ENCODE measurements at regions not wholly inside any gene's neighbourhood (a gene's known extent, or its start where the extent isn't known, plus 50 kb on each side); places are given as distances from the start of the nearest gene placed in this dataset.

- Histone ChIP-seq H3K9me3 (no peaks in the 10 kb centered on the region), H3K4me3 (no peak overlapping the region), H3K27me3 (no peaks in the 10 kb centered on the region), H3K4me1 (no peaks in the 10 kb centered on the region), H3K27ac (no peak overlapping the region), H3K36me3 (no peaks in the 10 kb centered on the region)
- ATAC-seq (no peak), DNase-seq (no peak)
- WGBS, 4 donors: 43 to 63% (median 51%) methylated on average over 1 of the region's 1 CpG
- no peak for TF ChIP-seq POLR2A (IDR thresholded peaks at IDR 0.05)
- TF ChIP-seq, protein P1, sequence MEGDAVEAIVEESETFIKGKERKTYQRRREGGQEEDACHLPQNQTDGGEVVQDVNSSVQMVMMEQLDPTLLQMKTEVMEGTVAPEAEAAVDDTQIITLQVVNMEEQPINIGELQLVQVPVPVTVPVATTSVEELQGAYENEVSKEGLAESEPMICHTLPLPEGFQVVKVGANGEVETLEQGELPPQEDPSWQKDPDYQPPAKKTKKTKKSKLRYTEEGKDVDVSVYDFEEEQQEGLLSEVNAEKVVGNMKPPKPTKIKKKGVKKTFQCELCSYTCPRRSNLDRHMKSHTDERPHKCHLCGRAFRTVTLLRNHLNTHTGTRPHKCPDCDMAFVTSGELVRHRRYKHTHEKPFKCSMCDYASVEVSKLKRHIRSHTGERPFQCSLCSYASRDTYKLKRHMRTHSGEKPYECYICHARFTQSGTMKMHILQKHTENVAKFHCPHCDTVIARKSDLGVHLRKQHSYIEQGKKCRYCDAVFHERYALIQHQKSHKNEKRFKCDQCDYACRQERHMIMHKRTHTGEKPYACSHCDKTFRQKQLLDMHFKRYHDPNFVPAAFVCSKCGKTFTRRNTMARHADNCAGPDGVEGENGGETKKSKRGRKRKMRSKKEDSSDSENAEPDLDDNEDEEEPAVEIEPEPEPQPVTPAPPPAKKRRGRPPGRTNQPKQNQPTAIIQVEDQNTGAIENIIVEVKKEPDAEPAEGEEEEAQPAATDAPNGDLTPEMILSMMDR (IDR thresholded peaks at IDR 0.05): no peak
- intact Hi-C loops (cut with DNase I): no loop called here
These were observed 125.9 kb upstream of the KLHL4 start for GRCh38 chrX:87391742-87392141.

DNA sequence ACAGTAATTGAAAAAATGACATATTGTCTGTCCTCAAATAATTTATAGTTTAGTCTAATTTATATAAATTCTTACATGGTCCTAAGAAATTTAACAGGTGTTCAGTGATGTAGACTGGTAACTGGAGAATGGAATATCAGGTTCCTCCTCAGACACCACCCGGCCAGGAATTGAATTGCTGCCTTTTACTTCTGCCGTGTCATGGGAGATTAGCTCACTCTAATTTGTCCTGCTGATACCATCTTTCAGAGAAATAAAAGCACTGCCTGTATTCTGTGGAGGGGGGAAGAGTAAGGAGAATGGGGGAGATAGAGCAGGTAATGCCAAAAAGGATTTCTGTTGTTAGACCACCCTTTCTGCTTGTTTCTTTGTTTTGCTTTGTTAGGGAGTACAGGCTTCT lies 125.2 kb upstream of the KLHL4 start:
- no peaks in the 10 kb centered on the region for H3K9me3 ChIP-seq
- 38 to 51% (median 43%) methylated on average over 2 of the region's 2 CpGs for WGBS, 4 donors
- H3K27me3 ChIP-seq: no peaks in the 10 kb centered on the region
- no peaks in the 10 kb centered on the region for H3K36me3 ChIP-seq
- intact Hi-C loops (cut with DNase I): no loop called here
- TF ChIP-seq, protein P1 (IDR thresholded peaks at IDR 0.05): no peak
- TF ChIP-seq POLR2A (IDR thresholded peaks at IDR 0.05): no peak
- DNase-seq: no peak
- no peak overlapping the region for H3K27ac ChIP-seq
- H3K4me3 ChIP-seq: no peak overlapping the region
- no peak for ATAC-seq
- no peaks in the 10 kb centered on the region for H3K4me1 ChIP-seq

GRCh38 chrX:87397103-87397886 lies 120.3 kb upstream of the KLHL4 start:
- WGBS, 4 donors: 40 to 61% (median 57%) methylated on average over 2 of the region's 2 CpGs
- Histone ChIP-seq H3K9me3 (no peaks in the 10 kb centered on the region), H3K27ac (no peak overlapping the region), H3K4me3 (no peak overlapping the region), H3K27me3 (no peaks in the 10 kb centered on the region), H3K36me3 (no peaks in the 10 kb centered on the region), H3K4me1 (no peaks in the 10 kb centered on the region)
- DNase-seq: no peak
- TF ChIP-seq POLR2A (IDR thresholded peaks at IDR 0.05): no peak
- TF ChIP-seq, protein P1 (IDR thresholded peaks at IDR 0.05): no peak
- no peak for ATAC-seq
- intact Hi-C loops (cut with DNase I): no loop called here

GRCh38 chrX:87402256-87402655 lies 115.3 kb upstream of the KLHL4 start:
- H3K4me3 ChIP-seq: no peak overlapping the region
- intact Hi-C loops (cut with DNase I): no loop called here
- no peak overlapping the region for H3K27ac ChIP-seq
- no peaks in the 10 kb centered on the region for H3K4me1 ChIP-seq
- ATAC-seq (no peak), DNase-seq (no peak)
- H3K27me3 ChIP-seq: peaks cover 0 to 3% (median 0%) of the 10 kb centered on the region in 9 donors
- WGBS, 4 donors: 63 to 92% (median 74%) methylated on average over 1 of the region's 1 CpG
- no peaks in the 10 kb centered on the region for H3K9me3 ChIP-seq
- no peak for TF ChIP-seq POLR2A (IDR thresholded peaks at IDR 0.05)
- TF ChIP-seq, protein P1 (IDR thresholded peaks at IDR 0.05): no peak
- no peaks in the 10 kb centered on the region for H3K36me3 ChIP-seq
